GM23248 (cell line): ENCODE measurements at regions not wholly inside any gene's neighbourhood (a gene's known extent, or its start where the extent isn't known, plus 50 kb on each side); places are given as distances from the start of the nearest gene placed in this dataset.

Experiments
- DNase-seq: peaks from one replicate; pipeline ENCODE4 v3.0.0-alpha.2; 2015
- H2AFZ ChIP-seq: fragments of 200-600 bp; sonication (generic); 2 replicates; pipeline ENCODE4 v1.6.1; 2016; ENCODE audit warnings: antibody characterized with exemption
- H3F3A ChIP-seq: fragments of 200-600 bp; sonication (generic); 2 replicates; pipeline ENCODE4 v1.6.1; 2016; ENCODE audit warnings: mild to moderate bottlenecking, antibody characterized with exemption, mixed run types; ENCODE audit not compliant: insufficient read depth
- H3K27ac ChIP-seq: fragments of 200-600 bp; sonication (generic); 2 replicates; pipeline ENCODE4 v1.5.1; 2016; ENCODE audit warnings: mild to moderate bottlenecking
- H3K27me3 ChIP-seq: fragments of 200-600 bp; sonication (generic); replicated peaks from 2 replicates; pipeline ENCODE4 v1.6.1; 2016; ENCODE audit warnings: mild to moderate bottlenecking; ENCODE audit not compliant: insufficient read depth
- H3K36me3 ChIP-seq: fragments of 200-600 bp; sonication (generic); 2 replicates; pipeline ENCODE4 v1.6.1; 2016; ENCODE audit warnings: low read depth, mild to moderate bottlenecking
- H3K4me1 ChIP-seq: fragments of 200-600 bp; sonication (generic); 2 replicates; pipeline ENCODE4 v1.6.1; 2016; ENCODE audit warnings: mild to moderate bottlenecking; ENCODE audit not compliant: insufficient read depth
- H3K4me2 ChIP-seq: fragments of 200-600 bp; sonication (generic); one replicate; pipeline ENCODE4 v1.6.1; 2016; ENCODE audit warnings: mild to moderate bottlenecking; ENCODE audit not compliant: unreplicated experiment
- H3K4me3 ChIP-seq: fragments of 200-600 bp; sonication (generic); 2 replicates; pipeline ENCODE4 v1.5.1; 2016; ENCODE audit warnings: mild to moderate bottlenecking
- H3K79me2 ChIP-seq: fragments of 200-600 bp; sonication (generic); 2 replicates; pipeline ENCODE4 v1.6.1; 2016; ENCODE audit warnings: mild to moderate bottlenecking; ENCODE audit not compliant: insufficient read depth
- H3K9ac ChIP-seq: fragments of 200-600 bp; sonication (generic); 2 replicates; pipeline ENCODE4 v1.6.1; 2016; ENCODE audit warnings: mild to moderate bottlenecking
- H3K9me2 ChIP-seq: fragments of 200-600 bp; sonication (generic); 2 replicates; pipeline ENCODE4 v1.6.1; 2016; ENCODE audit warnings: mixed run types, mild to moderate bottlenecking, moderate library complexity; ENCODE audit not compliant: insufficient read depth
- H3K9me3 ChIP-seq: fragments of 200-600 bp; sonication (generic); one replicate; pipeline ENCODE4 v1.6.1; 2017; ENCODE audit warnings: low read depth
- H4K20me1 ChIP-seq: fragments of 200-600 bp; sonication (generic); 2 replicates; pipeline ENCODE4 v1.6.0; 2016; ENCODE audit not compliant: insufficient read depth
- EZH2 ChIP-seq: fragments of 200-600 bp; sonication (generic); IDR thresholded peaks from 2 replicates; pipeline ENCODE4 v1.6.1; 2018; ENCODE audit warnings: antibody characterized with exemption, mild to moderate bottlenecking; ENCODE audit not compliant: insufficient read depth, poor library complexity, severe bottlenecking
- EZH2phosphoT487 ChIP-seq: fragments of 200-600 bp; sonication (generic); IDR thresholded peaks from 2 replicates; pipeline ENCODE4 v1.6.1; 2018; ENCODE audit warnings: antibody characterized with exemption, moderate library complexity, mild to moderate bottlenecking, low read depth; ENCODE audit not compliant: insufficient read depth
- WGBS, 2 experiments: methylation state at CpG; one replicate each; pipeline ENCODE4 v1.1.6; 2015 to 2017; ENCODE audit warnings: low lambda C conversion rate in 2 of 2, low coverage in 1 of 2; ENCODE audit errors: missing lambda C conversion rate in 2 of 2; 5-methylcytosine and 5-hydroxymethylcytosine counted together
- in situ Hi-C: fragments of 300-500 bp; cut with MboI; formaldehyde crosslinking; loops from 2 replicates; pipeline ENCODE4 v1.15.0; 2020

DNA sequence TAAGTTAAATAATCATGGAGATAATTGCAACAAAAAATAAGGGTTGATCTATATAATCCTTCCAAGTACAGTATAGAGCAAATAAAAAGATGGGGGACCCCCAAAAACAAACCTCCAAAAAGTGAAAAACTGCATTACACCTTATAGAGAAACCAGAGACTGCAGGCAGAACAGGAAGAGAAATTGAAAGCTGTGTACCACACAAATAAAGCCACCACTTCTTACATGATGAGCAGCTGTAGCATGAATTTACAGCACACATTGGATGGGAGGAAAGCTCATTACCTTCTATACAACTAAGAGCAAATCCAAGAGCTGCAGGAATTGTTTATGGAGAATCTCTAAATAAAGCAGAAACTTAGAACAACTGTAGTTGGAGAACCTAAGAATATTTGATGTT is 152.4 kb upstream of the PDE5A start:
- H3K4me3 ChIP-seq: no peak overlapping the region
- no peaks in the 10 kb centered on the region for H3K4me1 ChIP-seq
- H3K36me3 ChIP-seq: no peaks in the 10 kb centered on the region
- H3F3A ChIP-seq: no peaks in the 10 kb centered on the region
- no peaks in the 10 kb centered on the region for H3K79me2 ChIP-seq
- H3K27me3 ChIP-seq: no peaks in the 10 kb centered on the region
- no peak for DNase-seq
- in situ Hi-C loops: no loop called here
- H3K9me2 ChIP-seq: no peaks in the 10 kb centered on the region
- no peak overlapping the region for H3K27ac ChIP-seq
- TF ChIP-seq EZH2phosphoT487 (no peak), EZH2 (no peak)
- H3K9ac ChIP-seq: no peak overlapping the region
- H2AFZ ChIP-seq: no peak overlapping the region
- no peak overlapping the region for H3K4me2 ChIP-seq
- H3K9me3 ChIP-seq: no peaks in the 10 kb centered on the region
- H4K20me1 ChIP-seq: no peaks in the 10 kb centered on the region

DNA sequence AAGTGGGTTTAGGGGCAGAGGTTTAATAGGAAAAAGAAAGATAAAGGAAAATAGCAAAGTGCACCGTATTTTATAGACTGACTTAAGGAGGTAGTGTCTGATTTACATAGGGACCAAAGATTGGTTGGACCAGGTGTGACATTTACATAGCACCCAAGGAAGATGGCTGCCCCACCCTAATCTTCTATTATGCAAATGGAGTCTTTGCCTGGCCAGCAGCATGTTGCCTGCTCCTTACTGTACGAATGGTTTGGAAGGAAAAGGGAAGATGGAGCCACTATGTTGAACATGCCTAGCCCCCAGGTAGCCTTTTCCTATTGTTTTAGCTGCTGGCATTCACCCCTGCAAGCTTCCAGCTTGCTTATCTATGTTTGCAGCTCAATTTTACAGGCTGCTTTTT is 146.2 kb upstream of the PDE5A start:
- in situ Hi-C loops: no loop called here
- Histone ChIP-seq H3K9me2 (no peaks in the 10 kb centered on the region), H3K27me3 (no peaks in the 10 kb centered on the region), H4K20me1 (no peaks in the 10 kb centered on the region), H3K27ac (no peak overlapping the region), H3K36me3 (no peaks in the 10 kb centered on the region), H3K9ac (no peak overlapping the region), H3F3A (no peaks in the 10 kb centered on the region), H3K4me3 (no peak overlapping the region), H3K4me2 (no peak overlapping the region), H3K9me3 (no peaks in the 10 kb centered on the region), H3K79me2 (no peaks in the 10 kb centered on the region), H3K4me1 (no peaks in the 10 kb centered on the region), H2AFZ (no peak overlapping the region)
- no peak for DNase-seq
- no peak for TF ChIP-seq EZH2phosphoT487
- TF ChIP-seq EZH2: no peak
- 14 to 16% methylated on average over 2 of the region's 2 CpGs for WGBS, 2 experiments

DNA sequence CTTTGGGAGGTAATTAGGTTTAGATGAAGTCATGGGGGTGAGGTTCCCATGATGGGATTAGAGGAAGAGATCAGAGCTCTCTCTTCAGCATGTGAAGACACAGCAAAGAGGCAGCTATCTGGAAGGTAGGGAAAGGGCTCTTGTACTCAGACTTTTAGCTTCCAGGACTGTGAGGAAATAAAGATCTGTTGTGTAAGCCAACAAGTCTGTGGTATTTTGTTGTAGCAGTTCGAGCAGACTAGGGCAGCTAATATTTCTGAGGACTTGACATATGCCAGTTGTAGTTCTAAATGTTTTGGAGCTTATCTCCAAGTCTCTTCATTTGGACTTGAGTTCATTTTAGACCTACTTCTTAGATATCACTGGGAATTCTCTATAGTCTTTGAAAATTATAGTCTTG is 137.3 kb upstream of the PDE5A start:
- no peaks in the 10 kb centered on the region for H3K9me2 ChIP-seq
- no peaks in the 10 kb centered on the region for H3F3A ChIP-seq
- no peak overlapping the region for H3K4me2 ChIP-seq
- H3K36me3 ChIP-seq: no peaks in the 10 kb centered on the region
- no peaks in the 10 kb centered on the region for H3K27me3 ChIP-seq
- in situ Hi-C loops: no loop called here
- no peak overlapping the region for H3K4me3 ChIP-seq
- no peak overlapping the region for H3K27ac ChIP-seq
- no peak overlapping the region for H2AFZ ChIP-seq
- no peak overlapping the region for H3K9ac ChIP-seq
- WGBS, 2 experiments: 10 to 17% methylated on average over 1 of the region's 1 CpG
- H4K20me1 ChIP-seq: no peaks in the 10 kb centered on the region
- TF ChIP-seq EZH2phosphoT487 (no peak), EZH2 (no peak)
- no peak for DNase-seq
- no peaks in the 10 kb centered on the region for H3K9me3 ChIP-seq
- no peaks in the 10 kb centered on the region for H3K79me2 ChIP-seq
- H3K4me1 ChIP-seq: no peaks in the 10 kb centered on the region

- no peaks in the 10 kb centered on the region for H3K27me3 ChIP-seq
- 0 to 11% methylated on average over 1 of the region's 1 CpG for WGBS, 2 experiments
- no peaks in the 10 kb centered on the region for H3K4me1 ChIP-seq
- H3K4me2 ChIP-seq: no peak overlapping the region
- H4K20me1 ChIP-seq: no peaks in the 10 kb centered on the region
- in situ Hi-C loops: no loop called here
- no peak for DNase-seq
- H3K9ac ChIP-seq: no peak overlapping the region
- no peaks in the 10 kb centered on the region for H3K36me3 ChIP-seq
- H3K9me2 ChIP-seq: no peaks in the 10 kb centered on the region
- H3K9me3 ChIP-seq: no peaks in the 10 kb centered on the region
- no peak for TF ChIP-seq EZH2phosphoT487
- TF ChIP-seq EZH2: no peak
- H2AFZ ChIP-seq: no peak overlapping the region
- H3K27ac ChIP-seq: no peak overlapping the region
- no peaks in the 10 kb centered on the region for H3K79me2 ChIP-seq
- no peak overlapping the region for H3K4me3 ChIP-seq
- no peaks in the 10 kb centered on the region for H3F3A ChIP-seq
These were observed 136.9 kb upstream of the PDE5A start for GRCh38 chr4:119765469-119765868.

- no peak overlapping the region for H2AFZ ChIP-seq
- H3K79me2 ChIP-seq: no peaks in the 10 kb centered on the region
- H3K36me3 ChIP-seq: no peaks in the 10 kb centered on the region
- TF ChIP-seq EZH2phosphoT487: no peak
- TF ChIP-seq EZH2: no peak
- H3F3A ChIP-seq: no peaks in the 10 kb centered on the region
- no peak overlapping the region for H3K27ac ChIP-seq
- WGBS, 2 experiments: 9 to 11% methylated on average over 1 of the region's 1 CpG
- no peak overlapping the region for H3K4me2 ChIP-seq
- H3K27me3 ChIP-seq: no peaks in the 10 kb centered on the region
- in situ Hi-C loops: no loop called here
- H4K20me1 ChIP-seq: no peaks in the 10 kb centered on the region
- no peaks in the 10 kb centered on the region for H3K4me1 ChIP-seq
- no peak overlapping the region for H3K9ac ChIP-seq
- H3K9me2 ChIP-seq: no peaks in the 10 kb centered on the region
- no peaks in the 10 kb centered on the region for H3K9me3 ChIP-seq
- no peak for DNase-seq
- H3K4me3 ChIP-seq: no peak overlapping the region
These were observed 134.8 kb upstream of the PDE5A start for GRCh38 chr4:119763386-119763785.
